HG03135 (cell line): ENCODE measurements at regions not wholly inside any gene's neighbourhood (a gene's known extent, or its start where the extent isn't known, plus 50 kb on each side); places are given as distances from the start of the nearest gene placed in this dataset.

Experiments
- ATAC-seq: cut with Tn5 transposase; IDR thresholded peaks from one replicate; pipeline ENCODE4 v1.9.1; 2021; ENCODE audit warnings: mild to moderate bottlenecking, moderate library complexity; ENCODE audit not compliant: unreplicated experiment

DNA sequence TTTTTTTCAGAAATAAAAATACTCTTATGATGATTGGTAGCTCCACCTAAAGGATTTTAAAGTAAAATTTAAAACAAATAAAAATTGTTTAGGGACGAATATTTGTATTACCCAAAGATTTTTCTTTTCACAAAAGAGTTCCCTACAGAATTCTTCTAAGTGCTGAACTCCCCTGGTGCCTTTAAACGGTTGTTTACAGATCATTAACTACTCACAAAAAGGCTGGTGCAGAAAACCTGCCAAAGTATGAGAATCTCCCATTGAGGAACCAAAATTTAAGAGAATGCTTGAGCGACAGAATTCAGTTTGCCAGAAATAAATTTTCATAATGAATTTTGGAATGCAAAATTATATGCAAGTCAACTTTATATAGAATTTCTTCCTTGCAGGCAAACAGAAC is 497.8 kb upstream of the NR2F2 start:
- no peak for ATAC-seq

DNA sequence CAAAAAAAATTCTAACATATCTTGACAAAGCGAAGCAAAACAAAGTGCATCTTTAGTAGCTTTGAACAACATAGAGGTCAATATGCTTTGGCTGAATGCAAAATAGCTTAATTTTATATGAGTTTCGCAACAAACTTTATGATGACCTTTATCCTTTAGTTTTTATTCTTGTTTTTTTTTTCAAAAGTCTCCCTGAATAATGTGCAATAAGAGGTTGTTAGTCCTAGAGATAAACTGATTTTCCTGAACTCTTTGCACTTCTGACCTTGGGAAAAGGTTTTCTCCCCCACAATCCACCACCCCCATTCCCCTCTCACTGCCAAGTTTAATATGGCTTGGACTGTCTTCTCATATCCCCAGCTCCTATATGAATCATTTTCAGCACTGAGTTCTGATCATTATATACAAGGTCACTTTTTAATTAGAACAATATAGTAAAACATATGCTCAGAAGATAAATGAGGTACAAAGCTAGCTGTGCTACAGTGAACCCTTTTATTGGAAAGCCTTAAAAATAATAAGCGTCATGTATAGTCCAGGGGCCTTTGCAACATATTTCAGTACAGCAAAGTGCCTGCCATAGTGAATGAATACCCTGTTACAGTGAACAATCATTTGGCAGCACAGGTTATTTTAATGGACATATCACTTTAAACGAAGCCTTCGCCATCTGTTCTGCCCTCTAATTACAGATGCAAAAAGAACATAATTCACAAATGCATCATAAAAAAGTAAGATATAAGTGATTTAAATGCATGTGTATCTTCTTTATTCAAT is 496.3 kb upstream of the NR2F2 start:
- ATAC-seq: no peak

DNA sequence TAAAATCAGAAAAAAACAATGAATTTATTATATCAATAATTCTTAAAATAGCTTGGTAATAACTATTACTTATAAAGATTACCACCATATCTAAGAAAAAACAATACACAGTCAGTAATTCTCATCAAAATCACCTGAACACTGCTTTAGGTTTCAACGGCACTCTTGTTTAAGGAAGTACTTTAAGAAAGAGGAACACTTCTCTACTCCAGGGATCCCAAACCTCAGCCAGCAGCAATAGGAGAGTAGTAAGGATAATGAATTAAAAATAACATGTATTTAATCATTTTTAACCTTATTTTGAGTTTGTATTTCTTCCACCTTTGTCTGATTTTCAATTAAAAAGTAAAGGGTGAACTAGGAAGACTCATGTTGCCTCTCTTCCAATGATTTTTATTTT is 494.0 kb upstream of the NR2F2 start:
- no peak for ATAC-seq

DNA sequence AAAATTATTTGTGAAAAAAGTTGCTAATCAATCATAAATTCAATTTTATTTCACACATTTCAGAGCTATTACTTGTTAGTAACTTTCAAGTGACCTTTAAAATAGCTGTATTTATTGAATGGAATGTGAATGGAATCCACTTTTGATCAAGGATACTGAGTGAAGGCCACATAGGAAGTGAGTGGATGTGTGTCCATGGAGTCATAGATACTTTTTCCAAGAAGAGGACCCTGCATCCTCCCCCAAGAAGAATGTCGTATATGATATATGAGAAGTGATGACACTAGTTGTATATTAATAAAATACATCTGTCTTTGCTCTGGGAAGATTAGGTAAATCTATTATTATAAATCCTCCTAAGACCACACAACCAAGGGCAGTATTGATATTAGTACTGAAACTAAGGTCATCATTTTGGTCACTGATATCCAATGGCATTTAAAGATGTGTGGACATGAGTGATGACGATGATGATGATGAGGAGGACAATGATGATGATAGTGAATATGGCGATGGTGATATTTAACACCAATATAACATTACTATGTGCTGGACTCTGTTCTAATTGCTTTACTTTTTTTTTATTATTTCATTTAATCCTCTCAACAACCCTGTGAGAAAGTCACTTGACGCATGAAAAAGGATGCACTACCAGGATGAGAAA is 493.0 kb upstream of the NR2F2 start:
- ATAC-seq: no peak

DNA sequence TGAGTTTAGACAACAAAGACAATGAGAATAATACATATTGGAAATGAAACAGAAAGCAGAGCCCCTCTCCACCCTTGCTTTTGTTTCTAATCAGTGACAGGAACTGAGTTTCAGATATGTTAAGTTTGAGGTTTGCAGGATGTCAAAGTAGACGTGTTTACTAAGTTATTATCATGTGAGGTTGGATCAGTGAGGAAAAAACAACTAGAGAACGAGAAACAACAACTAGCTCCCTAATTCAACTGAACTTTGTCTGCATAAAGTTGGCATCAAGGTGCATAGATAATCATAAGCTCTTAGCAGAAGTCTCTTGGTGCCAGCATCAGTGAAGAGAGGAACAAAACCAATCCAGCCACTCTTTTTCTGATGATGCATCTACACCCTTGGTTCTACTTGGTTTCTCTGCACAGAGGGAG is 491.1 kb upstream of the NR2F2 start:
- ATAC-seq: peak; percentile 90

DNA sequence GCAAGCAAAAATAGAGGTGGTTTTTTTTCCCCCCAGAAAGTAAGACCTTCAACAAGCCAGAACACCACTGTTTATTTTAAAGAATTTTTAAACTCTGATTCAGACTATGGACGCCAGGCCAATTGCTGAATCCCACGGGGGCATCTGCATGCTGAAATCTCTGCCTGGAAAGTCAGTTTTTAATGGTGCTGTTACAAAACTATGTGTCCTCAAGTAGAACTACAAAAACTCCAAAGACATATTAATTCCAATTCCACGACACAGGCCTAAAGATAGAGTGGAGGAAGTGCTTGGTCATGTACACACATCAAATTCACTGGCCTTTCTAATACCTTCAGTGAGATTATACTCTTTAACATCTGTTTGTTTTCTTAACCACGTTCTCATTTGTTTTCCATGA is 490.5 kb upstream of the NR2F2 start:
- no peak for ATAC-seq

DNA sequence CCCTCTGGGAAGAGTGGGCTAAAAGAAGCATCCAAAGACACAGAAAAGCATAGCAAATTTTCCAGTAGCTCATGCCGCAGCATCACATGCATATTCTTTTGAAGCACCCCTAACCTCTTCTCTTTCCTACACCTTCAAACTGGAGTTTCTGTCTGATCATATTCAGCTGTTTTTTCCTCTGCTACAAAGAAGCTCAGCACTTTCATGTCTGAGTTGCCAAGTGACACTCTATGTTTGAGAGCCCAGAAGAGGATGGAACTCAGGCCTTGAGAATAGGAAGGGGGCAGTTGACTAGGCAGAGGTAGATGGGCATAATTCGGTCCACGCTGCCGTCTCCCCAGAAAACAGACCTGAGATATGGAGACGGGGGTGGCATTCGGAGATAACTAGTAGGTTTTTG is 489.6 kb upstream of the NR2F2 start:
- no peak for ATAC-seq

DNA sequence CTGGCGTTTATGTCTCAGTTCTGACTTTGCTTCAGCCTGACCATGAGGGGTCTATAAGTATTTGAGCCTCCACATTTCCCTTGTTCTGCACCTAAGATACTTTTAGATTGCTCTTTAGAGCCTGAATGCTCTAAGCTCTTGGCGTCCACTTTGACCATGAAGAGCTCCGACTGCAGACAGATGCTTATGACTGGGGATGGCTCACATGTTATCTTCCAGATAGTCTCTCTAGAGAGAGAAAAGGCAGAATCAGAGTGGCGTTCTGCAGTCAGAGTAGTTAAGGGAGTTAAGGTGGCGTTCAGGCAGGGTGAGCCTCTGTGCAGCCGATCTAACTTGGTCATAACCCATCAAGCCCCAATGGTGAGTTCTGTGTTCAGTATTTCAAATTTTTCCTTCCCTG is 487.9 kb upstream of the NR2F2 start:
- ATAC-seq: no peak

DNA sequence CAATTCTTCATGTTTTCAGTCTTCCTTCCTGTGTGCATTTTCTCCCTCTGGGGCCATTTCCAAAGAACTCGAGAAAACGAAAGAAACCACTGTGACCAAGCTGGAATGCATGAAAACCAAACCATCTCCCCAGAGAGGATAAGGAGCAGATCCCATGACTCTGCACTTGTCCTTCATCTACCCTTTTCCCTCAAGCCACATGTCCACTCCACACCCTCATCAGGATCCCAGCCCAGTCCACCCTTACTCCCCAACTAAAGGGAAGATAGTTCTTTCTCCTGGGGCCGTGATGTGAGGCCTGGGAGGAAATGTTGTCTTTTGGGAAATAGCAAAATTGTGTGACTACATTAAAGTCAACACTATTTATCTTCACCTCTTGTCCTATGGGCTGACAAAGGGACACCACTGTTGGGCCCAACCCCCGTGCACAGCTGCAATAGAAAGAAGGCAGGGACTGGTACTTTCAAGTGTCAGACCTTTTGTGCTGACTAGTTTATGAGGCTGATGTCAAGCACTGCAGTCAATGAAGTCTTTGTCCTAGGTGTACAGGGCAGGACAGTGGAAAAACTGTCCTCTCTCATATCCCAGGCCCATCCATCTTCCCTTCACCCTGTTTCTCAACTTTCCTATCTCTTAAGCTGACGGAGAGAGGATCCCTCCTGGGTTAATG is 487.1 kb upstream of the NR2F2 start:
- ATAC-seq: no peak

DNA sequence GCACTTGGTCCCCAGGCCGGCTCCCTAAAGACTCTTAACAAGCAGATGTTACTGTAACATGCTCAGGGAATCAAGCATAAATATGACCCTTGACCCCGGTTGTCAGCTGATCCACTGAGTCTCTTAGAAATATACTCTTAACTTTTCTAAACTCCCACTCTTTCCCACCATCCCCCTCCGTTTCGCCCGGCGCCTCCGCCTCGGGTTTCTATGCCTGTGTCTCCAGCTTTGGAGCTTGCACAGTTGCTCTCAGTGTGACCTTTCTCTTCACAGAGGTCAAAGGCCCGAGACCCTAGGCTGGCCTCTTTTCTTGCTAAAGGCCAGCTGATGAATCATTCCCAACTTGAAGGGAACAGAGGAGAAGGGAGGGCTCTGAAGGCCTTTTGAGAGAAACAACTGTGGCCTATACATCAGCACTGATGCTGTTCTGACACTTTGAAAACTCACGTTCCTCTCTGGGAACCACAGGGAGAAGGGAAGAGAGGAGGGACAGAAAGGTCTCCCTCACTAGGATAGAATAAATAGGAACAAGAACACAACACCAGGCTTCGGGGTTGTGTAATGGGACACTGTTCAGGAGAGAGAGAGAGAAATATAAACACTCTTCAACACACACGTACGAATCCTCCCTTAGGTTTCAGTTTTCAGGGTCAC is 484.5 kb upstream of the NR2F2 start:
- no peak for ATAC-seq

DNA sequence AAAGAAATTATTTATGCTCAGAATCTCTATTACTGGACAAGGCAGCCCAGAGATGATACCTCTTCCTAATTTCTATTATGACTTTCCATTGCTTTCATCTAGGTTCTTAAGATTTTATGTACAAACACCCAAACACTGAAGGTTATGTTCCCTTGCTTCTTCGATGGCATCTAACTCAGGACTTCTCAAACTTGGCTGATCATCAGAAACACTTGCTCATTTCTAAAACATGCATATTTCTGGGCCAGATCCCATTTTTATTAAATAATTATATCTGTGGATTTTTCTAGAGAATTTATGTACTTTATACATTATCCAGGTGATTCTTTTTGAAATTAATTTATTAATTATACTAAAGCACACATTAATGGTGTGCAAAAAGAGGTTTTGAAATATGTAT is 482.4 kb upstream of the NR2F2 start:
- no peak for ATAC-seq

DNA sequence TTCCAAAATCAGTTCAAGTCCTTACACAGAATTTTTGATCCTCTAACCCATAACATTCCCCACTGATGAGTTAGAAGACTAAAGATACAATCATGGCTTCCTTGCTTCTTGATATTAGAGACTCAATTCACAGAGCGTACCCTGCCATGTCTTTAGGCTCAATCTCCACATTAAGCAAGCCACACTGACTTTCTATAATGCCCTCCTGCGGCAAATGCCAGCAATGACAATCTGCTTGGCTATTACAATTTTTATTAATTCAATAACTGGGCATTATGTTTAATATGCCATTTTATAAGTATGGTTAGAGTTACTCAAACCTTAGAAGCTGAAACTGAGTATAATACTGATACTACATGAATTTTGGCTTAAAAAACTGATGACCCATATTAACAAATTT is 479.7 kb upstream of the NR2F2 start:
- no peak for ATAC-seq

DNA sequence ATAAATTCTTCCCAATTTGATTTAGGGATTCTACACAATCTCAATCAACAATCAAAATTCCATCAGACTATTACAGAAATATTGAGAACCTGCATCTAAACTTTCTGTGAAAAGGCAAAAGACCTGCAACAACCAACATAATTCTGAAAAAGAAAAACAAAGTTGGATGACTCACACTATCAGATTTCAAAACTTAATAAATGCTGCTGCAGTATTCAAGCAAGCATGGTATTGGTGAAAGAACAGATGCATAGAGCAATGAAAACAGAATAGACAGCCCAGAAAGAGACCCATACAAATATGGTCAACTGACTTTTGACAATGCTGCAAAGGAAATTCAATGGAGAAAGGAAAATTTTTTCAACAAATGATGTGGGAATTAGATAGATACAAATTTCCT is 477.1 kb upstream of the NR2F2 start:
- ATAC-seq: no peak

DNA sequence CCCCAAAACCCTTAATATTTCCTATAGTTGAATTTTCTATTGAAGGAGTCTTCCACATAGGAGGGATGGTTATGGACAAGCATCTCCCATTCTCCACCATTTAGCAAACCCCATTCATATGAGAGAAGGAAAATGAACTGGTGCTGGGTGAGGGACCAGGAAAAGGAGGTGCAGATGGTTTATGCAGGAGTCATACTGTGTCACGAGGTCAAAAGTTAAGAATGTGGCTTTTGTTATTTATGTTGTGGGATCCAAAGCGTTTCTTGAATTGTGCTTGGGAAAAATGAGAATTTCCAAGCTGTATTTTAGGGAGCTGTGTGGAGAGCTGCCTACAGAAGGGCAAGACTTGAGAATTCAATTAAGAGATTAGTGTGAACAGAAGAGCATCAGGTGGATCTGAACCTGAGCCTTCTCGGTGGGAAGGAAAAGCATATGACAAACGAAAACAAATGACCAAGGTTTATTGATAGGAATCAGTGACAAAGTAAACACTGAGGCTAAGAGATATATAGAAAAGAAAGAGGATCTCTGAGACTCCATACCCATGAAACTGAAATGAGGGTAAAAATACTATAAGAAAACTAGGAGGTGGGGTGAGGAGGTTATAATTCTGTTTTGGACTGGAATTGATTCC is 473.3 kb upstream of the NR2F2 start:
- no peak for ATAC-seq

DNA sequence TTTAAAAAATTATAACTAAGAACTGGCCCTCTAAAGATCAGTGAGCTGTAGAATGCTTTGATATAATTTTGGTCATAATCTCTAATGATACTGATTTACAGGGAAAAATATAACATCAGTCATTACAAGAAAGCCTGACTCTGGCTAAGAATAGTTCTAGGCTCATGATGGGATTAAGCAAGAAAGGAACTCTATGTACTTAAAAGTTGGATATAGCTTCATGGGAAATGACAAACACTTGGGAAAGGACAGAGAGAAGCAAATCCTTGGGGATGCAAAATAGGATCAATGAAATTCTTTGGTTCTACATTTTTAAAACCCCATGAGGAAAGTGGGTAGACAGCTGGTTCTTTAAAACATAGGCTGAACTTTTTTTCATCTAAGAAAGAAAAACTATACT is 472.7 kb upstream of the NR2F2 start:
- ATAC-seq: no peak

DNA sequence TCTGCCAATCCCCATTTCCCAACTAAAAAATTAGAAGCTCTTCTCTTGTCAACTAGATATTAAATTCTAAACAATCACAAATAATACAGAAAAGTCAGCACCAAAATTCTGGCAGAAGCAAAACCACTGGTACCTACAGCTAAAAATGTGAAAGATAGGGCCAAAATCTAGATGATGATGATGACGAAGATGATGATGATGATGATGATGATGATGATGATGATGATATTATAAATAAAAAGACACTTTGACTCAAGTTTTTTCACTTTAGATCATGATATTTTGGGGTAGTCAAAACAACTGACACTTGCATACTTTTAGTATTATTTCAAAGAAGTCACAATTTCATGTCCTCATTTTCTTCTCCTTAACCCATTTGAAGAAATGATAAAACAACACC is 470.1 kb upstream of the NR2F2 start:
- ATAC-seq: no peak

DNA sequence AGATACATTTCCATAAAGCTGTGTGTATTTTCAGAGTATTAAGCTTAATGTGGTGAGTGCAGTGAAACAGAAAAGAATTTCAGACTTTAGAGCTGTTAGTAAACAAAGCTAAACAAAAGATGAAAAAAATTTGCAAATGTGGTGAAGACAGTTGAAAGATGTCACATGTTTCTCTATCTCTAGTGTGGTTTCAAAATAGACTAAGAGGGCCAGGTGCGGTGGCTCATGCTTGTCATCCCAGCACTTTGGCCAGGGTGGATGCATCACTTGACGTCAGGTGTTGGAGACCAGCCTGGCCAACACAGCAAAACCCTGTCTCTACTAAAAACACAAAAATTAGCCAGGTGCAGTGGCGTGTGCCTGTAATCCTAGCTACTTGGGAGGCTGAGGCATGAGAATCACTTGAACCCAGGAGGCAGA is 466.0 kb upstream of the NR2F2 start:
- peak; percentile 66 for ATAC-seq

DNA sequence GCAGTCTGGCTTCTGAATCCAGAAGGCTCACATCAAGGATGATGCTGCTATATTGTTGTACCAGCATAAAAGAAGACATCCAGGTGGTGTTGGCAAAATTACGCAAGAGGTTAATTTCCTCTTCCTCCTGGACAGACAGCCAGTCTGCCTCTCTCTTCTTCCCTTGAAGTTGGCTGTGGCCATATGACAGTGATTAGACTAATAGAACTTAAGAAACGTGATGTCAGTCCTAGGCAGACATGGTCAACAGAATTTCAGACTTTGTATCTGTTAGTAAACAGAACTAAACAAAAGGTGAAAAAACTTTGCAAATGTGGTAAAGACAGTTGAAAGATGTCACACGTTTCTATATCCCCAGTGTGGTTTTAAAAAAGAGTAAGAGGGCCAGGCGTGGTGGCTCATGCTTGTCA is 465.2 kb upstream of the NR2F2 start:
- ATAC-seq: no peak

DNA sequence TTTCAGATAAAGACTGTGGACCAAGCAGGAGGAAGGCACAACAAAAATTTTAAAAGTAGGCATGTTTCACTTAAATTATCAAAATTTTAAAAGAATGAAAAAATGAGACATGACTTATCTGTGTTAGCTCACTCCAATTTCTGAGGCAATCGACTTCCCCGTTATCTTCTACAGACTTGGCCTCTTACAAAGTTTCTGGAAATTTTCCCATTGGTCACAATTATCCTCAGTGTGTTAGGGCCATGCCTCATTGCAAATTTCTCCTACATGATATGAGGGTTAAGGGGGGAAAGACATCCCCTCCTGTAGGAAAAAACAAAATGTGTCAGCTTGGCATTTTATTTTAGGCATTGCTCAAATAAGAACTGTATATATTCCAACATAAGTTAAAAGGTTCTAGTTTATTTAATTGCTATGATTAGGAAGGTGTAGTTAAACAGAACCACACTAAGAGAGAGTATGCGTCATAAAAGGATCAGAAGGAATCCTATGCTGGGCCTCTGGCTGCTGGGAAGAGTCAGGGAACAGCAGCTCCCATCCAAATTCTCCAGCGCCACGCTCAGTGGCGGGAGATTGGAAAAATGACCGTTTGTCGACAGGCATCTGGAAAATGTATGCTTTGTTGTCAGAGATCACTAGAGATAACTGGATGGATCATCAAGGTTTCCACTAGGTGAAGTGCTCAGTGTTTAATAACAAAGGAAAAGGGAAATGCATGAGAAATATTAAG is 463.6 kb upstream of the NR2F2 start:
- no peak for ATAC-seq

DNA sequence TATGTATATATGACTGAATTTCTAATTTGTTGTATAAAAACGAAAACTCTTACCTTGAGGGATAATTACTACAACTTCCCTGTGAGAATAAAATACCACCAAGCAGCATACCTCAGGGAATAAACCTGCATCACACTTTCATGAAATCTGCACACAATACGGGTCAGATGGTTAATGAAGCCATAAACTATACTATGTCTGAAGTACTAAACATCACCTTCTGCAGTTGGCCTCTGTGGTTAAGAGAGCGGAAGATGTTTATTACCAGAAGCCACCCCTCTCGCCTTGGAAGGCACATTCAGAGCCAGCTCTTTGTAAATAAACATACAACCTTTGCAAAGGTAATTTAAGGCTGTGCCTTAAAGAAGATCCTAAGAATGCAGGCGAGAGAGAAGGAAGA is 462.1 kb upstream of the NR2F2 start:
- no peak for ATAC-seq

DNA sequence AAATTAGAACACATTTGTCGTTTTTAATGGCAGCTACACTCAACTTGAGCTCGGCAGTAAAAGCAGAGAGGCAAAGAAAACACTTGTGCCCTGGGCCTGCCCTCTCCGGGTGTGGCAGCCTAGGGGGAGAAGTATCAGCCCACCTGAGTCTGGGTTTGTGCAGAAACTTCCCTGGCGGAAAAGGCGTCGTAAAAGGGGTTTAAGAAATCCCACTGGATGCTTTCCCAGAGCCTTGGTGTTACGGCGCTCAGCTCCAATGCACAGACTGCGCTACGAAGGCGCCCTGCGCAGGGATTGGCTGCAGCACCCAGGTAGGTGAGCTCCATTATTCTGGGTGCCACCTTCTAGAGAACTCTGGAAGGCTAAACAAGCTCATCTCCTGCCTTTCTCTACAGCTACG is 461.5 kb upstream of the NR2F2 start:
- ATAC-seq: no peak
